GM12873 (cell line): ENCODE measurements at regions not wholly inside any gene's neighbourhood (a gene's known extent, or its start where the extent isn't known, plus 50 kb on each side); places are given as distances from the start of the nearest gene placed in this dataset.

Source experiments
- CTCF ChIP-seq: IDR thresholded peaks from 2 replicates; pipeline ENCODE4 v1.5.1; 2012; ENCODE audit warnings: low read depth, mild to moderate bottlenecking, moderate library complexity, low read length, control low read depth; ENCODE audit not compliant: insufficient read depth; ENCODE audit errors: missing control alignments

GRCh38 chr9:99356512-99356971 is 134.5 kb downstream of the SEC61B start:
- no peak for TF ChIP-seq CTCF

- TF ChIP-seq CTCF, result no peak
Observed at GRCh38 chr9:99357575-99357974, 135.5 kb downstream of the SEC61B start.

- no peak for TF ChIP-seq CTCF
Observed at GRCh38 chr9:99358668-99359067, 136.6 kb downstream of the SEC61B start.

GRCh38 chr9:99359336-99359735 is 137.3 kb downstream of the SEC61B start:
- no peak for TF ChIP-seq CTCF

- TF ChIP-seq CTCF, result no peak
Observed at GRCh38 chr9:99360026-99360425, 137.9 kb downstream of the SEC61B start.

GRCh38 chr9:99361817-99362216 is 139.7 kb downstream of the SEC61B start:
- TF ChIP-seq CTCF, result no peak

GRCh38 chr9:99362321-99362720 is 140.2 kb downstream of the SEC61B start:
- no peak for TF ChIP-seq CTCF
